Smooth muscle cell (in vitro differentiated cells): ENCODE measurements at regions not wholly inside any gene's neighbourhood (a gene's known extent, or its start where the extent isn't known, plus 50 kb on each side); places are given as distances from the start of the nearest gene placed in this dataset.

Experiments
- DNase-seq: peaks from one replicate; lab custom pipeline; 2025; ENCODE audit not compliant: unreplicated experiment; lab: John Stamatoyannopoulos, UW
- H2AFZ ChIP-seq: fragments of 200-600 bp; sonication (generic); 2 replicates; pipeline ENCODE4 v1.6.0; 2016; ENCODE audit warnings: antibody characterized with exemption, low read depth, mild to moderate bottlenecking
- H3F3A ChIP-seq: fragments of 200-600 bp; sonication (generic); 2 replicates; pipeline ENCODE4 v1.6.0; 2017; ENCODE audit warnings: antibody characterized with exemption, low read depth
- H3K27ac ChIP-seq: fragments of 200-600 bp; sonication (generic); 2 replicates; pipeline ENCODE4 v1.5.1; 2016; ENCODE audit warnings: low read depth, mild to moderate bottlenecking
- H3K27me3 ChIP-seq: fragments of 200-600 bp; sonication (generic); 2 replicates; pipeline ENCODE4 v1.6.1; 2016; ENCODE audit warnings: low read depth, mild to moderate bottlenecking
- H3K36me3 ChIP-seq: fragments of 200-600 bp; sonication (generic); 2 replicates; pipeline ENCODE4 v1.5.1; 2016; ENCODE audit warnings: low read depth
- H3K4me1 ChIP-seq: fragments of 200-600 bp; sonication (generic); 2 replicates; pipeline ENCODE4 v1.5.1; 2016; ENCODE audit warnings: low read depth
- H3K4me2 ChIP-seq: fragments of 200-600 bp; sonication (generic); 2 replicates; pipeline ENCODE4 v1.6.0; 2016; ENCODE audit warnings: mild to moderate bottlenecking
- H3K4me3 ChIP-seq: fragments of 200-600 bp; sonication (generic); 2 replicates; pipeline ENCODE4 v1.5.1; 2016; ENCODE audit warnings: mild to moderate bottlenecking
- H3K79me2 ChIP-seq: fragments of 200-600 bp; sonication (generic); 2 replicates; pipeline ENCODE4 v1.6.0; 2016; ENCODE audit warnings: low read depth, mild to moderate bottlenecking
- H3K9ac ChIP-seq: fragments of 200-600 bp; sonication (generic); 2 replicates; pipeline ENCODE4 v1.6.0; 2016; ENCODE audit warnings: low read depth
- H3K9me3 ChIP-seq: fragments of 200-600 bp; sonication (generic); replicated peaks from 2 replicates; pipeline ENCODE4 v1.5.1; 2016; ENCODE audit warnings: low read depth
- H4K20me1 ChIP-seq: fragments of 200-600 bp; sonication (generic); 2 replicates; pipeline ENCODE4 v1.6.0; 2016; ENCODE audit warnings: low read depth
- WGBS: methylation state at CpG from one replicate; pipeline ENCODE4 v1.1.7; 2016; ENCODE audit warnings: low lambda C conversion rate; 5-methylcytosine and 5-hydroxymethylcytosine counted together
- TF ChIP-seq, protein P1 (sequence below): fragments of 200-600 bp; sonication (generic); IDR thresholded peaks from 2 replicates; pipeline ENCODE4 v1.5.1; 2017; ENCODE audit warnings: borderline replicate concordance, mild to moderate bottlenecking, antibody characterized with exemption; ENCODE audit not compliant: insufficient read depth, poor library complexity, severe bottlenecking

DNA sequence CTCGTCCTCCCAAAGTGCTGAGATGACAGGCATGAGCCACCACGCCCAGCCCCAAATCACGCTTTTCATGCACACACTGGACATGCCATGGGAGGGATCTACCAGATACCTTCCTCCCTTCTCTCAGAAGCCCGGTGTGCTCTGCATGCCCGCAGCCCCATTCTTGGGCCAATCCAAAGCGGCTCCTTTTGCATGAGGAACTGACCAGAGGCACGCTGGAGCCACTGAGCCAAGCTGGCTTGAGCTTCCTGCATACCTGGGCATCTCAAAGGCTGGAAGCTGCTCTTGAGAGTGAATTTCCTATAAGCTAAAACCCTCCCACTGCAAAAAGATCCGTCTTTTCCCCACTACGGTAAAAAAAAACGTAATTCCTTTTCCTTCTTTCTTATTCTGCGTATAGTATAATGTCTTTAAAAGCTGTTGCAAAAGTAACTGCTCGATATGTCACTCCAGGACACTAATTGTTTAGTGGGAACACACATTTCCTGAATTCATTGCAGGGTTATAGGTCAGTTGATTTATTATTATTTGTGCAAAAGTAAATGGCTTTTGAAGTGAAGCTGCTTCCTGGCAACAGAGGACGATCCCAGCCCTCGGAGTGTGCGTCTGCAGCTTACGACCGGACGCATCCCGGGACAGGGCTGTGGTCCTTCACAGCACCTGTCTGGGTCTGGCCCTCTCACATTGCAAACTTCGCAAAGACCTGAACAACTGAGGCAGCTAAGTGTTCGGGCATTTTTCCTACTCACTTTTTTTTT, 61.8 kb upstream of the ETS2 start:
- TF ChIP-seq, protein P1, sequence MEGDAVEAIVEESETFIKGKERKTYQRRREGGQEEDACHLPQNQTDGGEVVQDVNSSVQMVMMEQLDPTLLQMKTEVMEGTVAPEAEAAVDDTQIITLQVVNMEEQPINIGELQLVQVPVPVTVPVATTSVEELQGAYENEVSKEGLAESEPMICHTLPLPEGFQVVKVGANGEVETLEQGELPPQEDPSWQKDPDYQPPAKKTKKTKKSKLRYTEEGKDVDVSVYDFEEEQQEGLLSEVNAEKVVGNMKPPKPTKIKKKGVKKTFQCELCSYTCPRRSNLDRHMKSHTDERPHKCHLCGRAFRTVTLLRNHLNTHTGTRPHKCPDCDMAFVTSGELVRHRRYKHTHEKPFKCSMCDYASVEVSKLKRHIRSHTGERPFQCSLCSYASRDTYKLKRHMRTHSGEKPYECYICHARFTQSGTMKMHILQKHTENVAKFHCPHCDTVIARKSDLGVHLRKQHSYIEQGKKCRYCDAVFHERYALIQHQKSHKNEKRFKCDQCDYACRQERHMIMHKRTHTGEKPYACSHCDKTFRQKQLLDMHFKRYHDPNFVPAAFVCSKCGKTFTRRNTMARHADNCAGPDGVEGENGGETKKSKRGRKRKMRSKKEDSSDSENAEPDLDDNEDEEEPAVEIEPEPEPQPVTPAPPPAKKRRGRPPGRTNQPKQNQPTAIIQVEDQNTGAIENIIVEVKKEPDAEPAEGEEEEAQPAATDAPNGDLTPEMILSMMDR, result no peak
- Histone ChIP-seq H3K4me3 (no peak overlapping the region), H3K27ac (no peak overlapping the region), H3K27me3 (no peaks in the 10 kb centered on the region), H3K9ac (no peak overlapping the region), H2AFZ (no peak overlapping the region), H3K4me2 (no peak overlapping the region), H3K4me1 (peaks cover 3% of the 10 kb centered on the region), H3K36me3 (no peaks in the 10 kb centered on the region), H4K20me1 (no peaks in the 10 kb centered on the region), H3K9me3 (no peaks in the 10 kb centered on the region), H3K79me2 (no peaks in the 10 kb centered on the region), H3F3A (no peaks in the 10 kb centered on the region)
- 94% methylated on average over 21 of the region's 21 CpGs for WGBS
- DNase-seq, result no peak

DNA sequence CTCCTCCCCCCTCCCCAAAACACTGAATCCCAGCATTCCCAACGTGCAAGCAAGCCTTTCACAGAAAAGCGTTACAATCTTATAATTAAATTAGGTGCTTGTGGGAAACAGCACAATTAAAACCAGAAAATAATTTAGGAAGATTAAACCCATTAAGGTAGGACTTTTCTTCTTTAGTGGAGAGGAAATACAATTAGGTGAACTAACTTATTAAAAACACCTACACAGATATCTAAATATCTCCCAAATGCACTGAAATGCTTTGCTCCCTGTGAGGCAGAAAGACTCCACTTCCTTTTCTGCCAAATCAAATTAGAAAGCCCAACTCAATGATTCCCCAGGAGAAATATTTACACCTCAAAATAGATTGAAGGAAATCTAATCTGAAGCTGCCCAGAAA, 60.9 kb upstream of the ETS2 start:
- 79% methylated on average over 2 of the region's 2 CpGs for WGBS
- Histone ChIP-seq H3K36me3 (no peaks in the 10 kb centered on the region), H3K9me3 (no peaks in the 10 kb centered on the region), H2AFZ (no peak overlapping the region), H3K4me3 (no peak overlapping the region), H3K27ac (no peak overlapping the region), H3K9ac (no peak overlapping the region), H4K20me1 (no peaks in the 10 kb centered on the region), H3K79me2 (no peaks in the 10 kb centered on the region), H3K27me3 (no peaks in the 10 kb centered on the region), H3K4me1 (peaks cover 3% of the 10 kb centered on the region), H3F3A (no peaks in the 10 kb centered on the region), H3K4me2 (no peak overlapping the region)
- DNase-seq, result no peak
- TF ChIP-seq, protein P1, result no peak

DNA sequence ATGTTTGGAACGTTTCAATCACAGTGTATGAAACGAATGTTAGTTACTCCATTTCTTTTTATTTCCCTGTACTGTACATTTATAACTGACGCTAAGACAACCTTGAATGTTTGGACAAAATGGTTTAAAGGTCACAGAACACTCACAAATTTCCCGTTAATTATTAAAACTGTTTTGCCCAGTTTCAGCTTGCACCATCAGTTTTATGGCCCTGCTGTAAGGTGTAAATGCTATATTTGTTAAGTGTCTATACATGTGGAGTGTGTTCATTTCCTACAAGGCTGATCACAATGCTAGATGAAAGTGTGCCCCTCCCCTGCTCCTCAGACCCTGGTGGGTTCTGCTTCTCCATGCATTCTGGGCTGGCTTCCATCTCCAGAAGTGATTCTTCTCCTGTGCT, 57.9 kb upstream of the ETS2 start:
- Histone ChIP-seq H3F3A (no peaks in the 10 kb centered on the region), H3K9ac (no peak overlapping the region)

More for the DNA sequence above, 57.9 kb upstream of the ETS2 start:
- no peaks in the 10 kb centered on the region for H3K4me1 ChIP-seq
- H3K36me3 ChIP-seq, result no peaks in the 10 kb centered on the region
- no peak overlapping the region for H3K4me2 ChIP-seq
- no peaks in the 10 kb centered on the region for H3K27me3 ChIP-seq
- H4K20me1 ChIP-seq, result no peaks in the 10 kb centered on the region
- 84% methylated on average over 4 of the region's 4 CpGs for WGBS
- no peaks in the 10 kb centered on the region for H3K79me2 ChIP-seq
- DNase-seq, result no peak
- no peak overlapping the region for H2AFZ ChIP-seq
- H3K27ac ChIP-seq, result no peak overlapping the region
- no peaks in the 10 kb centered on the region for H3K9me3 ChIP-seq
- TF ChIP-seq, protein P1, result no peak
- H3K4me3 ChIP-seq, result no peak overlapping the region
